Mesothelial cell of epicardium (in vitro differentiated cells): ENCODE measurements at regions not wholly inside any gene's neighbourhood (a gene's known extent, or its start where the extent isn't known, plus 50 kb on each side); places are given as distances from the start of the nearest gene placed in this dataset.

ENCODE experiments used
- DNase-seq, 2 experiments: peaks; one replicate each; pipeline ENCODE4 v3.0.0; 2021; ENCODE audit warnings: low spot score in 2 of 2; ENCODE audit not compliant: unreplicated experiment in 2 of 2
- H3K27ac Mint-ChIP-seq: 2 replicates; pipeline ENCODE4 v1.8.0; 2021; ENCODE audit warnings: mixed read lengths
- H3K27me3 Mint-ChIP-seq: 2 replicates; pipeline ENCODE4 v1.8.0; 2021; ENCODE audit warnings: low read depth, mixed read lengths
- H3K36me3 Mint-ChIP-seq: 2 replicates; pipeline ENCODE4 v1.8.0; 2021; ENCODE audit warnings: mixed read lengths
- H3K4me1 Mint-ChIP-seq: 2 replicates; pipeline ENCODE4 v1.8.0; 2021; ENCODE audit warnings: mixed read lengths
- H3K4me3 Mint-ChIP-seq: 2 replicates; pipeline ENCODE4 v1.8.0; 2021; ENCODE audit warnings: mild to moderate bottlenecking, moderate library complexity, mixed read lengths
- H3K9me3 Mint-ChIP-seq: 2 replicates; pipeline ENCODE4 v1.8.0; 2021; ENCODE audit warnings: mixed read lengths
- TF ChIP-seq, protein P1 (sequence below): fragments of 200-600 bp; sonication (generic); IDR thresholded peaks from one replicate; pipeline ENCODE4 v1.5.0; 2021; ENCODE audit warnings: antibody characterized with exemption; ENCODE audit not compliant: unreplicated experiment

DNA sequence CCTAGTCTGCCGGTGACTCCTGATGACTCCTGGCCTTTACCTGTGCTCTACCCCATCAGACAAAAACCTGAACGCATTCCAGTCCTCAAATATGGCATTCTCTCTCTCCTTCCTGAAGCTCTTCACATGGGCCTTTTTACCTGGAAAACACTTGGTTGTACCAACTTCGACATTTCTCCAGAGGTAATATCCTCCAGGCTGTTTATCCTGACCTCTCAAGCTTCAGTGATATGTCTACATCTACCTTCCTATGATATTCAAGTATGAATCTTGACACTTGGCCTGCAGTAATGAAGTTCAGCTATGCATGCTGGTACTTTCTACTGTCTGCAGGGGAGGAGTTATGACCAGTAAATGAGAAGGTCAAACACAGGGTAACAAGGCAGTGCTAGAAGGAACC is 901.8 kb downstream of the VRK1 start:
- H3K36me3 Mint-ChIP-seq = no peaks in the 10 kb centered on the region
- no peak overlapping the region for H3K27ac Mint-ChIP-seq
- H3K27me3 Mint-ChIP-seq = no peaks in the 10 kb centered on the region
- no peak for DNase-seq
- H3K9me3 Mint-ChIP-seq = peaks cover 19% of the 10 kb centered on the region
- no peak overlapping the region for H3K4me3 Mint-ChIP-seq
- TF ChIP-seq, protein P1, sequence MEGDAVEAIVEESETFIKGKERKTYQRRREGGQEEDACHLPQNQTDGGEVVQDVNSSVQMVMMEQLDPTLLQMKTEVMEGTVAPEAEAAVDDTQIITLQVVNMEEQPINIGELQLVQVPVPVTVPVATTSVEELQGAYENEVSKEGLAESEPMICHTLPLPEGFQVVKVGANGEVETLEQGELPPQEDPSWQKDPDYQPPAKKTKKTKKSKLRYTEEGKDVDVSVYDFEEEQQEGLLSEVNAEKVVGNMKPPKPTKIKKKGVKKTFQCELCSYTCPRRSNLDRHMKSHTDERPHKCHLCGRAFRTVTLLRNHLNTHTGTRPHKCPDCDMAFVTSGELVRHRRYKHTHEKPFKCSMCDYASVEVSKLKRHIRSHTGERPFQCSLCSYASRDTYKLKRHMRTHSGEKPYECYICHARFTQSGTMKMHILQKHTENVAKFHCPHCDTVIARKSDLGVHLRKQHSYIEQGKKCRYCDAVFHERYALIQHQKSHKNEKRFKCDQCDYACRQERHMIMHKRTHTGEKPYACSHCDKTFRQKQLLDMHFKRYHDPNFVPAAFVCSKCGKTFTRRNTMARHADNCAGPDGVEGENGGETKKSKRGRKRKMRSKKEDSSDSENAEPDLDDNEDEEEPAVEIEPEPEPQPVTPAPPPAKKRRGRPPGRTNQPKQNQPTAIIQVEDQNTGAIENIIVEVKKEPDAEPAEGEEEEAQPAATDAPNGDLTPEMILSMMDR = no peak
- no peaks in the 10 kb centered on the region for H3K4me1 Mint-ChIP-seq

DNA sequence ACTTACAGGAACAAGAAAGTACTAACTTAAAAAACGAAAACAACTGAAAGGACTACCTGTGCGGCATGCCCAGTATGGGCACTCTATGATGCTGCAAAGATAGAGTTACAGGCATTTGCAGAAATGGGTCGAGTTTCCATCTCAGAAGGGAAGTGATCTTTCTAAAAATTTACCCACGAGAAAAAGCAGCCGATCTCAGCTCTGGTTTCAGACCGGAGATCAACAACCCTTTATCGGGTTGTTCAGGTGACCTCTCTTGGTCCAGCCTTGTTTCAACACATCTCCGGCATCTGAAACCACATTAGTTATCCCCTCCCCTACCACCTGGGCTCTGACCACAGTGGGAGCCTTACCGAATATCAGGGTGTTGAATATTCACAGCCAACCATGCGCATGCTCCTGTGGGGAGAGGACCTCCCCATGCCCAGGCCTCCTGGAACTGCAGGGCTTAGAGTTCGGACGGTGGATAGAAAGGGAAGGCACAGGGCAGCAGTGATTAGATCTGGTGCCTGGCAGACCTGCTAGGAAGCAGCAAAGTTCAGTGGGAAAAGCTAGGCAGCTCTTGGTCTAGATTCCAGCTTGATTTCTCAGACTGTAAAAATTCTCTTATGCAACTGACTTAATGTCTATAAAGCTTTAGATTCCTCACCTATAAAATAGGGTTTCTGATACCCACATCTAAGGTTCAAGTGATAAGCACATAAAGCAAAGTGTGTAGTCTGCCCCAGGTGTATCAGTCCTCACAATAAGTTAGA is 906.0 kb downstream of the VRK1 start:
- no peak for DNase-seq
- no peak overlapping the region for H3K27ac Mint-ChIP-seq

GRCh38 chr14:97704316-97704885 is 907.2 kb downstream of the VRK1 start:
- Mint-ChIP-seq H3K27ac (no peak overlapping the region), H3K36me3 (no peaks in the 10 kb centered on the region), H3K27me3 (no peaks in the 10 kb centered on the region), H3K4me1 (peaks cover 2% of the 10 kb centered on the region), H3K4me3 (no peak overlapping the region), H3K9me3 (peaks cover 10% of the 10 kb centered on the region)
- no peak for DNase-seq
- TF ChIP-seq, protein P1 = no peak

More for the DNA sequence above, 906.0 kb downstream of the VRK1 start:
- no peaks in the 10 kb centered on the region for H3K36me3 Mint-ChIP-seq
- H3K9me3 Mint-ChIP-seq = peaks cover 15% of the 10 kb centered on the region
- H3K4me3 Mint-ChIP-seq = no peak overlapping the region
- peaks cover 2% of the 10 kb centered on the region for H3K4me1 Mint-ChIP-seq
- TF ChIP-seq, protein P1 = no peak
- no peaks in the 10 kb centered on the region for H3K27me3 Mint-ChIP-seq

DNA sequence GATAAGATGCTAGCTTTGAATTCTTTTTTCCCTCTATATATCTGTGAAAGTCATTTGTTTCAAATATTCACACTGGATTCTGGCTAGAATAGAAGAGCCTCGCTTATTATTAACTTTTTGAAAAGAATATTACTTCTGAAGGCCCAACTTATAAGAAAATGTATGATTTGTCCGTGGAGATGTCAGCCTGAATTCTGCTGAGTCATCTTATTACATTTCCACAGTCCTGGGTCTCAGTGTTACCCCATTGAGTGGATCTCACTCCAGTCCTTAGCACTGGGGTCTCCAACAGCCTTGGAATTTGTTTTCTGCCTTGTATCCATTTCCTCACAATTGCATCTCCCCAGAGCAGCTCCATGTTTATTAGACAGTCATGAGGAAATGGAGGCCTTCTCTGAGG is 907.9 kb downstream of the VRK1 start:
- TF ChIP-seq, protein P1 = no peak
- Mint-ChIP-seq H3K4me1 (peaks cover 2% of the 10 kb centered on the region), H3K27ac (no peak overlapping the region), H3K4me3 (no peak overlapping the region), H3K36me3 (no peaks in the 10 kb centered on the region), H3K9me3 (peaks cover 10% of the 10 kb centered on the region), H3K27me3 (no peaks in the 10 kb centered on the region)
- DNase-seq = no peak

DNA sequence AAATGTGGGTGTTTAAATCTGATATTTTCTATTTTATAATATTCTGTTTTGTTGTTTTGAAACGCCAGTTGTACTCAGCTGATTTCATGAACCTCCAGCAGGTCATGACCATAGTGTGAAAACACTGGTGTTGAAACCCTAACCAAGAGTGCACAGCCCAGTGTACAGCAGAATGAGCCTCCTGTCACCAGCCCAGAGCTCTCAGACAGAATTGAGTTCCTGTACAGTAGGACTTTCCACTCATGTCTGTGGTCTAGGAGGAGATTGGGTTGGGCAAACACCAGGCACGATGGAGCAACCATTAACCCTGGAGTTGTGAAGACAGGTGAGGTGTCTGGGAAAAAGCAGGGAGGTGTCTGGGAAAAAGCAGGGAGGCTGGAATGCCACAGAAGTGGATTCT is 908.8 kb downstream of the VRK1 start:
- Mint-ChIP-seq H3K4me1 (peaks cover 2% of the 10 kb centered on the region), H3K27me3 (peaks cover 3% of the 10 kb centered on the region), H3K9me3 (peaks cover 6% of the 10 kb centered on the region), H3K27ac (no peak overlapping the region), H3K4me3 (no peak overlapping the region), H3K36me3 (no peaks in the 10 kb centered on the region)
- TF ChIP-seq, protein P1 = no peak
- no peak for DNase-seq
